K562 (cell line): ENCODE measurements at regions not wholly inside any gene's neighbourhood (a gene's known extent, or its start where the extent isn't known, plus 50 kb on each side); places are given as distances from the start of the nearest gene placed in this dataset.

Experiments used
- ATAC-seq: fragments of 200-7000 bp; cut with Tn5 transposase; 3 replicates; pipeline ENCODE4 v1.9.1; 2020; ENCODE audit warnings: moderate library complexity
- BruUV-seq: library from RNA; stranded (reverse); fragments of 400-500 nt; replicated peaks from 2 replicates; lab custom pipeline; 2021; lab: Mats Ljungman, UMichigan
- CTCF ChIA-PET: fragments of 300-600 bp; formaldehyde crosslinking; extraction: SDS; loops from one replicate; lab custom pipeline; 2021; ENCODE audit warnings: low intra/inter-chr PET ratio; lab: Yijun Ruan, JAX
- POLR2A ChIA-PET: fragments of 300-600, 350-650 bp; sonication (Branson Sonifier 250); formaldehyde crosslinking; extraction: SDS; loops from one replicate; lab custom pipeline; 2021; ENCODE audit warnings: antibody characterized with exemption, inconsistent platforms; lab: Yijun Ruan, JAX
- DNase-seq, 4 experiments: peaks; one replicate each; pipeline versions ENCODE4 v3.0.0 to v3.0.0-alpha.2; 2011 to 2018; ENCODE audit warnings: low spot score in 3 of 4, mixed read lengths in 3 of 4; ENCODE audit errors: extremely low read depth in 1 of 4
- FAIRE-seq: peaks from 2 replicates; lab custom pipeline; 2011; peaks lifted over from hg19 to GRCh38; lab: Jason Lieb, UNC
- H2AFZ ChIP-seq: 2 replicates; pipeline ENCODE4 v1.6.0; 2011; ENCODE audit warnings: low read depth, low read length, control low read depth, inconsistent platforms
- H3K27ac ChIP-seq: fragments of 200-600 bp; 3 replicates; pipeline ENCODE4 v1.8.0; 2011; ENCODE audit warnings: low read depth, mild to moderate bottlenecking, control low read depth, inconsistent platforms, low read length, moderate library complexity, mixed read lengths; ENCODE audit errors: extremely low read depth
- H3K27me3 ChIP-seq, 2 experiments: fragments of 300-600 bp in 1 of 2; 2 replicates in 1 of 2; 3 replicates in 1 of 2; pipeline versions ENCODE4 v1.6.0 to v1.8.0; 2011; ENCODE audit warnings: inconsistent platforms in 2 of 2, low read length in 2 of 2, mild to moderate bottlenecking in 1 of 2, mixed read lengths in 1 of 2, moderate library complexity in 1 of 2; ENCODE audit not compliant: control insufficient read depth in 2 of 2, insufficient read depth in 2 of 2
- H3K36me3 ChIP-seq: fragments of 300-600 bp; 3 replicates; pipeline ENCODE4 v1.8.0; 2011; ENCODE audit warnings: mild to moderate bottlenecking, low read length, inconsistent platforms; ENCODE audit not compliant: control insufficient read depth, insufficient read depth
- H3K4me1 ChIP-seq, 2 experiments: fragments of 200-600 bp in 1 of 2; replicated peaks in 1 of 2; 2 replicates in 1 of 2; 3 replicates in 1 of 2; pipeline versions ENCODE4 v1.5.1 to v1.8.0; 2011; ENCODE audit warnings: inconsistent platforms in 2 of 2, low read length in 2 of 2, mild to moderate bottlenecking in 1 of 2, mixed read lengths in 1 of 2, moderate library complexity in 1 of 2; ENCODE audit not compliant: control insufficient read depth in 2 of 2, insufficient read depth in 2 of 2
- H3K4me2 ChIP-seq: 2 replicates; pipeline ENCODE4 v1.6.1; 2011; ENCODE audit warnings: low read length, control low read depth, inconsistent platforms, mixed read lengths; ENCODE audit not compliant: insufficient read depth
- H3K4me3 ChIP-seq: fragments of 200-600 bp; sonication (generic), shearing (Covaris generic); 2 replicates; pipeline ENCODE4 v1.5.1; 2016; ENCODE audit warnings: control low read depth, inconsistent platforms
- H3K79me2 ChIP-seq: fragments of 200-600 bp; 3 replicates; pipeline ENCODE4 v1.8.0; 2011; ENCODE audit warnings: low read length, inconsistent platforms; ENCODE audit not compliant: control insufficient read depth, insufficient read depth
- H3K9ac ChIP-seq, 2 experiments: 2 replicates each; pipeline versions ENCODE4 v1.6.0 to v1.6.1; 2011; ENCODE audit warnings: low read depth in 2 of 2, low read length in 2 of 2, control low read depth in 1 of 2, inconsistent platforms in 1 of 2, mild to moderate bottlenecking in 1 of 2, mixed read lengths in 1 of 2; ENCODE audit not compliant: insufficient read depth in 1 of 2
- H3K9me1 ChIP-seq: one replicate; pipeline ENCODE4 v1.6.0; 2011; ENCODE audit warnings: inconsistent platforms, mild to moderate bottlenecking, low read length, moderate library complexity; ENCODE audit not compliant: control insufficient read depth, insufficient read depth
- H3K9me3 ChIP-seq: replicated peaks from 2 replicates; pipeline ENCODE4 v1.5.1; 2011; ENCODE audit warnings: low read depth, low read length, inconsistent platforms; ENCODE audit not compliant: control insufficient read depth, insufficient read depth
- H4K20me1 ChIP-seq: replicated peaks from 2 replicates; pipeline ENCODE4 v1.6.1; 2011; ENCODE audit warnings: low read length, inconsistent platforms, mixed read lengths; ENCODE audit not compliant: control insufficient read depth, insufficient read depth
- C11orf30 ChIP-seq: fragments of 450-650 bp; IDR thresholded peaks from 2 replicates; pipeline ENCODE4 v1.6.1; 2016; ENCODE audit warnings: low read depth, mild to moderate bottlenecking
- CREBBP ChIP-seq: IDR thresholded peaks from one replicate; pipeline ENCODE4 v1.6.1; 2012; ENCODE audit warnings: low read depth, mild to moderate bottlenecking, control low read depth, inconsistent platforms, low read length
- CSDE1 ChIP-seq, 2 experiments: fragments of 450-650 bp; IDR thresholded peaks; 2 replicates each; pipeline ENCODE4 v1.6.1; 2016; ENCODE audit warnings: mild to moderate bottlenecking in 1 of 2
- DNMT1 ChIP-seq: fragments of 450-650 bp; IDR thresholded peaks from 2 replicates; pipeline ENCODE4 v1.6.1; 2016; ENCODE audit warnings: antibody characterized with exemption, mild to moderate bottlenecking
- E2F6 ChIP-seq, 2 experiments: IDR thresholded peaks; 2 replicates each; pipeline ENCODE4 v1.6.1; 2011; ENCODE audit warnings: borderline replicate concordance in 1 of 2, control low read depth in 1 of 2, low read depth in 1 of 2, low read length in 1 of 2, mild to moderate bottlenecking in 1 of 2, mixed read lengths in 1 of 2, moderate library complexity in 1 of 2; ENCODE audit not compliant: insufficient read depth in 1 of 2, insufficient read length in 1 of 2, poor library complexity in 1 of 2, severe bottlenecking in 1 of 2; ENCODE audit errors: extremely low read depth in 1 of 2
- ERF ChIP-seq: fragments of 450-650 bp; formaldehyde crosslinking; IDR thresholded peaks from 2 replicates; pipeline ENCODE4 v1.4.0; 2020; ENCODE audit warnings: mild to moderate bottlenecking, mixed read lengths
- GABPB1 ChIP-seq: sonication (generic); formaldehyde crosslinking; IDR thresholded peaks from 2 replicates; pipeline ENCODE4 v1.8.0; 2022; ENCODE audit warnings: mild to moderate bottlenecking, missing genetic modification reagents
- GATA2 ChIP-seq: sonication (generic); formaldehyde crosslinking; IDR thresholded peaks from 2 replicates; pipeline ENCODE4 v1.4.0; 2020; ENCODE audit warnings: mild to moderate bottlenecking, missing genetic modification reagents
- HDAC3 ChIP-seq: fragments of 450-650 bp; IDR thresholded peaks from 2 replicates; pipeline ENCODE4 v1.6.1; 2018; ENCODE audit warnings: borderline replicate concordance, mild to moderate bottlenecking, moderate library complexity; ENCODE audit not compliant: partially characterized antibody
- HES1 ChIP-seq: fragments of 450-650 bp; IDR thresholded peaks from 2 replicates; pipeline ENCODE4 v1.6.1; 2016; ENCODE audit warnings: low read depth, mild to moderate bottlenecking, moderate library complexity
- MBD2 ChIP-seq: sonication (generic); IDR thresholded peaks from 2 replicates; pipeline ENCODE4 v1.6.1; 2016; ENCODE audit warnings: low read depth, borderline replicate concordance
- NCOA6 ChIP-seq: fragments of 450-650 bp; IDR thresholded peaks from 2 replicates; pipeline ENCODE4 v1.6.1; 2017; ENCODE audit warnings: mild to moderate bottlenecking
- PCBP1 ChIP-seq: fragments of 200-400 bp; formaldehyde crosslinking; IDR thresholded peaks from 2 replicates; pipeline ENCODE4 v1.6.1; 2018; ENCODE audit warnings: mild to moderate bottlenecking, low read depth, low read length; ENCODE audit not compliant: poor library complexity, severe bottlenecking
- RBM25 ChIP-seq: fragments of 200-400 bp; formaldehyde crosslinking; IDR thresholded peaks from 2 replicates; pipeline ENCODE4 v1.6.1; 2018; ENCODE audit warnings: low read length, low read depth, moderate library complexity; ENCODE audit not compliant: severe bottlenecking
- SMAD3 ChIP-seq: fragments of 450-650 bp; formaldehyde crosslinking; conservative IDR thresholded peaks from 2 replicates; pipeline ENCODE4 v1.4.0; 2020; ENCODE audit warnings: mild to moderate bottlenecking
- TGIF2 ChIP-seq: sonication (generic); formaldehyde crosslinking; IDR thresholded peaks from 2 replicates; pipeline ENCODE4 v1.8.1; 2022; ENCODE audit warnings: mild to moderate bottlenecking, missing genetic modification reagents, moderate library complexity
- ZNF121 ChIP-seq: sonication (generic); formaldehyde crosslinking; conservative IDR thresholded peaks from 2 replicates; pipeline ENCODE4 v1.8.0; 2022; ENCODE audit warnings: missing genetic modification reagents
- ZNF146 ChIP-seq: IDR thresholded peaks from one replicate; pipeline ENCODE4 v1.6.1; 2018; ENCODE audit warnings: missing compliant biosample characterization; ENCODE audit not compliant: unreplicated experiment
- ZNF224 ChIP-seq: sonication (generic); formaldehyde crosslinking; IDR thresholded peaks from 2 replicates; pipeline ENCODE4 v1.8.0; 2022; ENCODE audit warnings: mild to moderate bottlenecking, missing genetic modification reagents
- ZNF232 ChIP-seq: sonication (generic); formaldehyde crosslinking; IDR thresholded peaks from 2 replicates; pipeline ENCODE4 v1.8.0; 2022; ENCODE audit warnings: mild to moderate bottlenecking, missing genetic modification reagents
- WGBS: fragments of 100-300 bp; shearing (Covaris generic); methylation state at CpG from one replicate; pipeline ENCODE4 v1.1.6; 2016; ENCODE audit warnings: low coverage, mixed read lengths; ENCODE audit not compliant: insufficient coverage; ENCODE audit errors: missing lambda C conversion rate; 5-methylcytosine and 5-hydroxymethylcytosine counted together
- in situ Hi-C: fragments of 300-500 bp; cut with MboI; formaldehyde crosslinking; loops from 4 replicates; pipeline ENCODE4 v1.15.0; 2018; ENCODE audit warnings: inconsistent platforms, mixed read lengths
- intact Hi-C: fragments of 100-400 bp; cut with micrococcal nuclease; formaldehyde crosslinking; loops from 2 replicates; pipeline ENCODE4 v1.14.2; 2022

GRCh38 chr4:24650849-24651640 is 66.7 kb upstream of the DHX15 start:
- Histone ChIP-seq H3K9me3 (no peaks in the 10 kb centered on the region), H3K27ac (no peak overlapping the region), H2AFZ (no peak overlapping the region), H4K20me1 (no peaks in the 10 kb centered on the region), H3K9me1 (no peaks in the 10 kb centered on the region), H3K27me3 (peaks cover 2 to 11% of the 10 kb centered on the region in 2 experiments; a peak in 2 of 5 replicates), H3K4me3 (no peak overlapping the region), H3K79me2 (no peaks in the 10 kb centered on the region), H3K4me1 (no peaks in the 10 kb centered on the region), H3K4me2 (no peak overlapping the region), H3K9ac (no peak overlapping the region), H3K36me3 (no peaks in the 10 kb centered on the region)
- BruUV-seq = no TSS peak
- 0% methylated on average over 1 of the region's 2 CpGs for WGBS
- TF ChIP-seq ZNF224 (CRISPR knock-in tag) = no peak
- TF ChIP-seq CREBBP = no peak
- no peak for TF ChIP-seq SMAD3
- no peak for TF ChIP-seq ZNF232 (CRISPR knock-in tag)
- no peak for TF ChIP-seq ZNF146
- TF ChIP-seq NCOA6 = no peak
- TF ChIP-seq C11orf30 = no peak
- TF ChIP-seq GABPB1 (CRISPR knock-in tag) = no peak
- no peak for TF ChIP-seq PCBP1
- TF ChIP-seq TGIF2 (CRISPR knock-in tag) = no peak
- no peak for TF ChIP-seq ZNF121 (CRISPR knock-in tag)
- no peak for TF ChIP-seq CSDE1 (IDR thresholded peaks at IDR 0.05)
- no peak for TF ChIP-seq HES1
- TF ChIP-seq HDAC3 = no peak
- TF ChIP-seq GATA2 (CRISPR knock-in tag) = no peak
- TF ChIP-seq E2F6 (IDR thresholded peaks at IDR 0.05; ENCODE audit: borderline replicate concordance in 1 of 2, extremely low read depth in 1 of 2, insufficient read depth in 1 of 2, insufficient read length in 1 of 2, low read depth in 1 of 2, low read length in 1 of 2, poor library complexity in 1 of 2, severe bottlenecking in 1 of 2) = no peak
- TF ChIP-seq MBD2 = no peak
- TF ChIP-seq ERF (CRISPR knock-in tag) = no peak
- no peak for TF ChIP-seq RBM25
- no peak for TF ChIP-seq DNMT1
- DNase-seq (no peak), FAIRE-seq (no peak), ATAC-seq (no peak)
- in situ Hi-C loops = no loop called here
- intact Hi-C loops = no loop called here
- CTCF ChIA-PET = no interaction called here
- POLR2A ChIA-PET = interaction anchor here (0.6 to 1.1 kb wide), 3 partner anchors 9 to 642 kb away, joined by 3 to 4 read pairs (median 3); no protein-coding TSS in a partner anchor
